CD4-positive, alpha-beta T cell treated with Interleukin-6 for 4 hours (primary cell): ENCODE measurements at regions not wholly inside any gene's neighbourhood (a gene's known extent, or its start where the extent isn't known, plus 50 kb on each side); places are given as distances from the start of the nearest gene placed in this dataset.

Experiments
- DNase-seq: peaks from one replicate; pipeline ENCODE4 v3.0.0-alpha.2; 2020; ENCODE audit warnings: mixed read lengths

- no peak for DNase-seq
Measured at GRCh38 chr3:170780471-170780870, 89.5 kb downstream of the RPL22L1 start.

GRCh38 chr3:170778240-170779217 is 91.5 kb downstream of the RPL22L1 start:
- no peak for DNase-seq

DNA sequence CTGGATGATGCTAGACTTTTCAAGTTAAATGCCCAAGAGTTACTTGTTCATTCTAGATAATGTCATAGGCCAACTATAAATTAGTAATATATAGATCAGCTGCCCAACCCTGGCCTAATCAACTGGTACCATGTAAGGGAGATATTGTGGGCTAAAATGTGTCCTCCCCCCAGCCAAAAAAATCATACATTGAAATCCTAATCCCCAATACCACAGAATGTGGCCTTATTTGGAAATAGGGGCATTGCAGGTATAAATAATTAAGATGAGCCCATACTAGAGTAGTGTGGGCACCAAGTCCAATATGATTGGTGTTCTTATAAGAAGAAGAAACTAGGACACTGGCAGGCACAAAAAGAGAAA is 92.5 kb downstream of the RPL22L1 start:
- no peak for DNase-seq

- DNase-seq: no peak
Measured at GRCh38 chr3:170776887-170777563, 93.0 kb downstream of the RPL22L1 start.

DNA sequence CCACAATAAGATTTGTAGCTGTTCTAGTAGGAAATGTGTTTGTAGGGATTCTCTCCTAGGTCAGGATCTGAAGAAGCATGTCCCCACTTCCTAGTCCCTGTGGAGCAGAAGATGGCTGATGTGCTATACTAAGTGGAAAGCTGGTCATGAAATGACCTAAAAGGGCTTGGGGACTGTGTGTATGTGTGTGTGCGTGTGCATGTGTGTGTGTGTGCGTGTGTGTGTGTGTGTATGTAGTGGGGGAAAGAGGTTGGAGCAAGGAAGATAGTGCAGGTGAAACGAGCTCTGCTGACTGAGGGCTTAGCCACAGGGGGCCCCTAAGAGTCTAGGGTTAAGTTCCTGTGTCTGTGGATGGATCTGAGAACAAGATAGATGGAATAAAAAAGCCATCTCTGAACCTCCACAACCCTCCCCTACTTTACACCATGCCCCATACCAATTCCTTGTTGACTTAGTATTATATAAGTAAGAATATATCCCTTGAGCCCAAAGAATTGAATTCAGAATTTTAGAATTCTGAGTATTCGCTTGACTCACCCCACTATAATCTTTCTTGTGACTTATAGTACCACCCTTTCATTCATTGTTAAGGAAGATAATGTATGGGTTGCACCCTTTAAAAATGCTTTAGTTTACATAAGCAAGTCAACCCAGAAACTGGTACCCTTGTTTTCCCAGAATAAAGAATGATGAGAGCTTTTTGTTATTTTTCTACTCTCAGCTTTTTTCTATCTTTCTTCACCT is 96.1 kb downstream of the RPL22L1 start:
- DNase-seq: no peak

GRCh38 chr3:170772175-170772574 is 97.8 kb downstream of the RPL22L1 start:
- DNase-seq: no peak

- DNase-seq: no peak
Measured at GRCh38 chr3:170768334-170768801, 101.6 kb downstream of the RPL22L1 start.

GRCh38 chr3:170767576-170767941 is 102.4 kb downstream of the RPL22L1 start:
- no peak for DNase-seq

DNA sequence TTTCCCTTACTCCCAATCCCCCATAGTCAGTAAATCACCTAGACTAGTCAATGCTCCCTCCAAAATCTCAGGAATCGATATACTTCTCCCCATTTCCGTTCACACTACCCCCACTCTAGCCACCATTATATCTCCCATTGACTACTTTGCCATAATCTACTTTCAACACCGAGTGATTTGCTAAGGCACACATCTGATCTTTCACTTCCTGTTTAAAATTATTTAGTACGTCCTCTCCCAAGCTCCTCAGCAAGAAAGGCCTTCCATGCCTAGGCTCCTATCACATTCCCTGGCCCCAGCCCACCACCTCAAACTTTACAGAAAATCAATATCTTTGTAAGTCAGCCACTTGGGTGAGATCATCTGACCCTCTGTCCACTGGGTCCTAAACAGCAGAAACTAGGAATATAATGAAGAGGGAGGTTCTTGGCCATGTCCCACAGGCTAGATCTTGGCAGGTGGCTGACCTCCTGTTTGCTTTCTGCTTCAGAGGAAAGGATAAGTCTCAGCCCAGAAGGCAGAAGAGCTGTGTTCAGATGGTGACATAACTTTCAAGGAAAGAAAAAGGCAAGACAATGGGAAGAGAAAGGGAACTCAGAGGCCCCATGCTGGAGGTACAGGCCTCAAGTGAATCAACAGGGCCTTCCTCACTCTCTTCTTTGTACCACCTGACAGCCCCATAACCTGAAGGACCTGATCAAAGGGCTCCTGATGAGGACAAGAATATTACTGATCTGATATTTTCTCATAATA is 103.0 kb downstream of the RPL22L1 start:
- DNase-seq: no peak

GRCh38 chr3:170766253-170766652 is 103.7 kb downstream of the RPL22L1 start:
- DNase-seq: no peak

DNA sequence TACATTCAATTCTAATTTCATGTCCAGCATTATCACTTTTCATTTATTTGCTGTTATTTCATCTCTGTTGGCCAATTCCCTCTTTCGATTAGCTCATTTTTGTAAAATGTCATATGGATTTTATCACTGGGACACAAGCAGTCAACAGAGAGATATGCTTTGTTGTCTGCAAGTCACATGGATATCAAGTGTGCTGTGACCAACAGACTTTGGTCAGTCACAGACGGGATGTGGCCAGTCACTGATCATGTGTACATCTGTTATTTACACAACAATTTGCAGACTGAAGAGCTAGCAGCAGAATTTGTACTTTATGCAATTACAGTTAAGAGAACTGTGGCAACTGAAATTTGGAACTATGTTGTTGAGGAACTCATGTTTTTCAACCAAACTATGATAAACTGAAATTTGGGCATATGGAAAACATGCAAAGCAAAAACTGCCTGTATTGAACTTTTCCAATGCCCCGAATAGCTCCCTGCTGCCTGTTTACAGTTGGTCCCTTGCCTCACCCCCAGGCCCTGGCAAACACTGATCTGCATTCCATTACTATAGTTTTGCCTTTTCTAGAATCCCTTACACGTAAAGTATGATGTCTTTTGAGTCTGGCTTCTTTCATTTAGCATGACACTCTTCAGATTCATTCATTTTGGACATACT is 104.4 kb downstream of the RPL22L1 start:
- no peak for DNase-seq

- no peak for DNase-seq
Measured at GRCh38 chr3:170764017-170764416, 106.0 kb downstream of the RPL22L1 start.

DNA sequence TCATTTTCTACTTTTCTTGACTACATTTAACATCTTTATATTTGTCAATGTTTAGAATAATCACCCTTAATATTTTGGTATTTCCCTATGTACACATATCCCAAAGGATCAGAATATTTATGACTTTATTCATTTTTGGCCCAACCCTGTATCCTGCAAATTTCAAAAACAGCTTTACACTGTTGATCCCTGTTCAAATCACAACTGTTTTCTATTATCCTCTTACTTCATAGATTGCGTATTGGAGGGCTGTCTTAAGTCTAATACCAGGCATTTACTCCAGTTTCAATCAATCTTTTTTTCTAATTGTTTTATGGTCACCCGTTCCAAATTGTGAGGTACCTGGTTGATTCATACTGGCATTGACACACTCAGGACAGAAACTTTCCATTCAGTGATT is 107.9 kb downstream of the RPL22L1 start:
- DNase-seq: no peak

- DNase-seq: no peak
Measured at GRCh38 chr3:170761103-170761502, 108.9 kb downstream of the RPL22L1 start.

GRCh38 chr3:170760174-170760526 is 109.8 kb downstream of the RPL22L1 start:
- no peak for DNase-seq

DNA sequence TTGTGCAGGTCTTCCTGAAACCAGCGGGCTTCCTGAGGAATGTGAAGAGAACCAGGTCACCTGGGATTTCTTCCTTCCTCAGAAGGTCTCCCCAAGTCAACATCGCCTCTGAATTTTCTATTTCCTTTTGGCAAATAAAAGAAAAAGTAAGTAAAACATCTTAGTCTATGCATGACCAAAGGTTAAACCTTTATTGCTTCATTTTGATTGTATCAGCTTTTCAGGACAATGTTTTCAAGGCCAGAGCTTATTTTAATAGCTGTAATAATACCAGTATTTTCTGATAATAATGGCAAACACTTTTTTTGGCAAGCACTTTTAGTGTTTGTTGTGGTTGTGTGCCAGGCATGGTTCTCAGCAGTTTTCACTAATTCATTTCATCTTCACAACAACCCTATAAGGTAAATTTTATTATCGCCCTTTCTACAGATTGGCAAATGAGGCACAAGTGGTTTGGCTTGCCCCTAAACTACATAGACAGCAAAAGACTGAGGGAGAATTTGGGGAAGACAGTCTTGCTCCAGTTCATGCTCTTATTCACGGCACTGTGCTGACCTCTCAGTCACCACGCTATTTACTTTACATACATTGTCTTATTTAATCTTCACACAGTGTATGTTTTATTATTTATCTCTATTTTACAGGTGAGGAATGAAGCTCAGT is 110.4 kb downstream of the RPL22L1 start:
- DNase-seq: no peak

DNA sequence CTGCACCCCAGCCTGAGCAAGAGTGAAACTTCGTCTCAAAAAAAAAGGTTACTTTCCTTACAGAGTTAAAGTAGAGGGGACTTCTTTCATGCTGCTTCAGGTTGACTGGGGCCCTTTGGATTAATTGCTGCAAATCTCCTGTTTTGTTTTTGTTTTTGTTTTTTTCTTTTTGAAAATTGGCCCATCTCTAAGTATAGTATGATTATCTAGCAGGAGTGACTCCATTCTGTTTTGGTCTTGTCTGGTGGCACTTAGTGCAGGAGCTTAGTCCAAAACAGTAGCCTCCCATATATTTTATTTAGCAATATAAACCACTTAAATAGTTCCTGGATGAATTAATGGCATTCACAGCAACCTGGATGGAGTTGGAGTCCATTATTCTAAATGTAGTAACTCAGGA is 113.0 kb downstream of the RPL22L1 start:
- DNase-seq: no peak

DNA sequence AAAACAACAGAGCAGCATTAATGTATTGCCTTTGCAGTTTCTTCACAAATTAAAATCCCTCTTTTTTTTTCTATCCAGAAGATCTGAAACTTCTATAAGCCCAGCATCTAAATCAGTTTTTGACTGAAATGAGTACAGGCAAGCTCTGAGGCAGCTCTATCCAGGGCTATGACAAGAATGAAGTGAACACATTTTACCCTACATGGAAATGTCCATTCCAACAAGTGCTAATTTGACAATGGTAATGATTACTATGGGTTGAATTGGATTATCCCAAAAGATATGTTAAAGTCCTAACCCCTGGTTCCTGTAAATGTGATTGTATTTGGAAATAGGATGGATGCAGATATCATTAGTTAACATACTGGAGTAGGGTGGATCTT is 115.7 kb downstream of the RPL22L1 start:
- DNase-seq: no peak

- no peak for DNase-seq
Measured at GRCh38 chr3:170753421-170754310, 116.3 kb downstream of the RPL22L1 start.

GRCh38 chr3:170752571-170753155 is 117.3 kb downstream of the RPL22L1 start:
- DNase-seq: no peak
